ENCODE measurements at regions not wholly inside any gene's neighbourhood (a gene's known extent, or its start where the extent isn't known, plus 50 kb on each side); places are given as distances from the start of the nearest gene placed in this dataset.
"Not testable (repeated sequence)": the region's sequence is repeated elsewhere in the genome, so short reads cannot be mapped to it uniquely, and the experiment has no call there.

- Mint-ChIP-seq H3K36me3 (no peaks in the 10 kb centered on the region), H3K27me3 (peaks cover 7 to 8% of the 10 kb centered on the region in 2 donors), H3K4me3 (no peak overlapping the region), H3K27ac (no peak overlapping the region), H3K4me1 (no peaks in the 10 kb centered on the region), H3K9me3 (no peaks in the 10 kb centered on the region)
- CTCF ChIA-PET (ENCODE audit: partially characterized antibody), result no interaction called here
- intact Hi-C loops (cut with micrococcal nuclease), result no loop called here
- Histone ChIP-seq H3K9me3 (ENCODE audit: control insufficient read depth in 1 of 2, low read length in 2 of 2) (no peaks in the 10 kb centered on the region), H3K27ac (ENCODE audit: low read depth, low read length) (no peak overlapping the region), H3K4me1 (ENCODE audit: insufficient read depth, low read length) (no peaks in the 10 kb centered on the region), H3K4me3 (ENCODE audit: low read length in 2 of 2) (no peak overlapping the region), H3K36me3 (ENCODE audit: insufficient read depth, low read length) (no peaks in the 10 kb centered on the region), H3K27me3 (ENCODE audit: insufficient read depth, low read length) (no peaks in the 10 kb centered on the region)
- POLR2A ChIA-PET (ENCODE audit: partially characterized antibody), result no interaction called here
- no peak for DNase-seq
Measured at GRCh38 chr7:96800824-96801223, 91.2 kb upstream of the SEM1 start.

- Histone ChIP-seq H3K27me3 (ENCODE audit: insufficient read depth, low read length) (no peaks in the 10 kb centered on the region), H3K27ac (ENCODE audit: low read depth, low read length) (no peak overlapping the region), H3K4me1 (ENCODE audit: insufficient read depth, low read length) (no peaks in the 10 kb centered on the region), H3K36me3 (ENCODE audit: insufficient read depth, low read length) (no peaks in the 10 kb centered on the region), H3K4me3 (ENCODE audit: low read length in 2 of 2) (no peak overlapping the region), H3K9me3 (ENCODE audit: control insufficient read depth in 1 of 2, low read length in 2 of 2) (no peaks in the 10 kb centered on the region)
- Mint-ChIP-seq H3K27ac (no peak overlapping the region), H3K36me3 (no peaks in the 10 kb centered on the region), H3K4me3 (no peak overlapping the region), H3K27me3 (peaks cover 2 to 8% of the 10 kb centered on the region in 2 donors), H3K4me1 (no peaks in the 10 kb centered on the region), H3K9me3 (peaks cover 0 to 5% (median under 1%) of the 10 kb centered on the region in 8 donors)
- intact Hi-C loops (cut with micrococcal nuclease), result no loop called here
- ChIA-PET POLR2A (ENCODE audit: partially characterized antibody) (no interaction called here), CTCF (ENCODE audit: partially characterized antibody) (no interaction called here)
- DNase-seq, result no peak
Measured at GRCh38 chr7:96819111-96819700, 109.6 kb upstream of the SEM1 start.

DNA sequence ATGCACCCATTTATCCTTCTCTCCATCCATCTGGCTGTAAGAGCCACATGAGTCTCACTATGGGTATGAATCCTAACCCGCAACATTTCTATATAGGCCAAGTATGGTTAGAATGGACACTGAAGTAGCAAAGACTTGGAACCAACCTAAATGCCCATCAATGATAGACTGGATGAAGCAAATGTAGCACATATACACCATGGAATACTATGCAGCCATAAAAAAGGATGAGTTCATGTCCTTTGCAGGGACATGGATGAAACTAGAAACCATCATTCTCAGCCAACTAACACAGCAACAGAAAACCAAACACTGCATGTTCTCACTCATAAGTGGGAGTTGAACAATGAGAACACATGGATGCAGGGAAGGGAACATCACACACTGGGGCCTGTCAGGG is 111.5 kb upstream of the SEM1 start:
- POLR2A ChIA-PET (ENCODE audit: partially characterized antibody); H3K4me3 Mint-ChIP-seq; H3K27ac Mint-ChIP-seq; CTCF ChIA-PET (ENCODE audit: partially characterized antibody); H3K27me3 ChIP-seq (ENCODE audit: insufficient read depth, low read length); H3K27ac ChIP-seq (ENCODE audit: low read depth, low read length); DNase-seq; H3K9me3 Mint-ChIP-seq; H3K9me3 ChIP-seq (ENCODE audit: control insufficient read depth in 1 of 2, low read length in 2 of 2); H3K36me3 ChIP-seq (ENCODE audit: insufficient read depth, low read length); H3K27me3 Mint-ChIP-seq; H3K4me3 ChIP-seq (ENCODE audit: low read length in 2 of 2); H3K4me1 Mint-ChIP-seq; H3K4me1 ChIP-seq (ENCODE audit: insufficient read depth, low read length); intact Hi-C loops (cut with micrococcal nuclease); H3K36me3 Mint-ChIP-seq: not testable (repeated sequence)

DNA sequence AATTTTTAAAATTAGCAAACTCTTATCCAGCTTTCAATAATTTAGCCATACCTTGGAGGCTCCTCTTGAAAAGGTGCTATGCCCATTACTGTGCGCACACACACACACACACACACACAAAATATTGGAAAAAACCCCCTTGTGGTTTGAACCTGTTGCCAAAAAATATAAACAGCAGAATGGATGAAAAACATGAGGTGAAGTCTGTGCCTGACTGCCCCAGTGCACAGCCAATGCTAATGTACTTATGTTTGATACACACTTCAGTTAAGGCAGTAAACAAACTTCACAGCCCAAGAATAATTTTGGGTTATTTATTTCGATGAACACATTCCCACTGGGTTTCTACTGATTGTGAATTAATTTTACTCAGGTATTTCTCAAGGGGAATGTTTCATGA is 113.2 kb upstream of the SEM1 start:
- Histone ChIP-seq H3K36me3 (ENCODE audit: insufficient read depth, low read length) (no peaks in the 10 kb centered on the region), H3K4me3 (ENCODE audit: low read length in 2 of 2) (no peak overlapping the region), H3K9me3 (ENCODE audit: control insufficient read depth in 1 of 2, low read length in 2 of 2) (no peaks in the 10 kb centered on the region), H3K27me3 (ENCODE audit: insufficient read depth, low read length) (no peaks in the 10 kb centered on the region), H3K27ac (ENCODE audit: low read depth, low read length) (no peak overlapping the region), H3K4me1 (ENCODE audit: insufficient read depth, low read length) (no peaks in the 10 kb centered on the region)
- H3K9me3 Mint-ChIP-seq, result peaks cover 0 to 4% (median 0%) of the 10 kb centered on the region in 8 donors
- no peak for DNase-seq
- H3K36me3 Mint-ChIP-seq, result no peaks in the 10 kb centered on the region
- no peak overlapping the region for H3K27ac Mint-ChIP-seq
- no peaks in the 10 kb centered on the region for H3K4me1 Mint-ChIP-seq
- intact Hi-C loops (cut with micrococcal nuclease), result no loop called here
- CTCF ChIA-PET (ENCODE audit: partially characterized antibody), result no interaction called here
- H3K27me3 Mint-ChIP-seq, result peaks cover 10 to 12% of the 10 kb centered on the region in 2 donors
- no peak overlapping the region for H3K4me3 Mint-ChIP-seq
- POLR2A ChIA-PET (ENCODE audit: partially characterized antibody), result no interaction called here

- H3K27ac Mint-ChIP-seq, result no peak overlapping the region
- CTCF ChIA-PET (ENCODE audit: partially characterized antibody), result no interaction called here
- no peaks in the 10 kb centered on the region for H3K36me3 Mint-ChIP-seq
- Histone ChIP-seq H3K9me3 (ENCODE audit: control insufficient read depth in 1 of 2, low read length in 2 of 2) (no peaks in the 10 kb centered on the region), H3K27me3 (ENCODE audit: insufficient read depth, low read length) (no peaks in the 10 kb centered on the region), H3K4me3 (ENCODE audit: low read length in 2 of 2) (no peak overlapping the region), H3K4me1 (ENCODE audit: insufficient read depth, low read length) (no peaks in the 10 kb centered on the region), H3K36me3 (ENCODE audit: insufficient read depth, low read length) (no peaks in the 10 kb centered on the region), H3K27ac (ENCODE audit: low read depth, low read length) (no peak overlapping the region)
- intact Hi-C loops (cut with micrococcal nuclease), result no loop called here
- H3K27me3 Mint-ChIP-seq, result peaks cover 11 to 12% of the 10 kb centered on the region in 2 donors
- no peak overlapping the region for H3K4me3 Mint-ChIP-seq
- H3K9me3 Mint-ChIP-seq, result peaks cover 0 to 4% (median 0%) of the 10 kb centered on the region in 8 donors
- POLR2A ChIA-PET (ENCODE audit: partially characterized antibody), result no interaction called here
- H3K4me1 Mint-ChIP-seq, result no peaks in the 10 kb centered on the region
- no peak for DNase-seq
Measured at GRCh38 chr7:96823274-96823673, 113.6 kb upstream of the SEM1 start.

- no peaks in the 10 kb centered on the region for H3K36me3 ChIP-seq (ENCODE audit: insufficient read depth, low read length)
- ChIA-PET POLR2A (ENCODE audit: partially characterized antibody) (no interaction called here), CTCF (ENCODE audit: partially characterized antibody) (no interaction called here)
- H3K36me3 Mint-ChIP-seq, result no peaks in the 10 kb centered on the region
- H3K4me3 Mint-ChIP-seq, result no peak overlapping the region
- H3K4me1 Mint-ChIP-seq, result no peaks in the 10 kb centered on the region
- H3K4me3 ChIP-seq (ENCODE audit: low read length in 2 of 2), result no peak overlapping the region
- intact Hi-C loops (cut with micrococcal nuclease), result no loop called here
- no peak overlapping the region for H3K27ac Mint-ChIP-seq
- peaks cover 0 to 3% (median 0%) of the 10 kb centered on the region in 8 donors for H3K9me3 Mint-ChIP-seq
- H3K9me3 ChIP-seq (ENCODE audit: control insufficient read depth in 1 of 2, low read length in 2 of 2), result no peaks in the 10 kb centered on the region
- peaks cover 11 to 14% of the 10 kb centered on the region in 2 donors for H3K27me3 Mint-ChIP-seq
- no peak overlapping the region for H3K27ac ChIP-seq (ENCODE audit: low read depth, low read length)
- DNase-seq, result no peak
- H3K27me3 ChIP-seq (ENCODE audit: insufficient read depth, low read length), result no peaks in the 10 kb centered on the region
- no peaks in the 10 kb centered on the region for H3K4me1 ChIP-seq (ENCODE audit: insufficient read depth, low read length)
Measured at GRCh38 chr7:96824686-96825085, 115.0 kb upstream of the SEM1 start.

GRCh38 chr7:96825285-96825684 is 115.6 kb upstream of the SEM1 start:
- no peak for DNase-seq
- H3K36me3 Mint-ChIP-seq, result no peaks in the 10 kb centered on the region
- no peak overlapping the region for H3K27ac ChIP-seq (ENCODE audit: low read depth, low read length)
- no peak overlapping the region for H3K27ac Mint-ChIP-seq
- intact Hi-C loops (cut with micrococcal nuclease), result no loop called here
- H3K9me3 Mint-ChIP-seq, result peaks cover 0 to 3% (median 0%) of the 10 kb centered on the region in 8 donors
- H3K36me3 ChIP-seq (ENCODE audit: insufficient read depth, low read length), result no peaks in the 10 kb centered on the region
- ChIA-PET POLR2A (ENCODE audit: partially characterized antibody) (no interaction called here), CTCF (ENCODE audit: partially characterized antibody) (no interaction called here)
- H3K27me3 Mint-ChIP-seq, result peaks cover 7 to 18% of the 10 kb centered on the region in 2 donors
- no peaks in the 10 kb centered on the region for H3K9me3 ChIP-seq (ENCODE audit: control insufficient read depth in 1 of 2, low read length in 2 of 2)
- H3K4me1 ChIP-seq (ENCODE audit: insufficient read depth, low read length), result no peaks in the 10 kb centered on the region
- H3K4me1 Mint-ChIP-seq, result no peaks in the 10 kb centered on the region
- H3K27me3 ChIP-seq (ENCODE audit: insufficient read depth, low read length), result no peaks in the 10 kb centered on the region
- no peak overlapping the region for H3K4me3 ChIP-seq (ENCODE audit: low read length in 2 of 2)
- H3K4me3 Mint-ChIP-seq, result no peak overlapping the region

DNA sequence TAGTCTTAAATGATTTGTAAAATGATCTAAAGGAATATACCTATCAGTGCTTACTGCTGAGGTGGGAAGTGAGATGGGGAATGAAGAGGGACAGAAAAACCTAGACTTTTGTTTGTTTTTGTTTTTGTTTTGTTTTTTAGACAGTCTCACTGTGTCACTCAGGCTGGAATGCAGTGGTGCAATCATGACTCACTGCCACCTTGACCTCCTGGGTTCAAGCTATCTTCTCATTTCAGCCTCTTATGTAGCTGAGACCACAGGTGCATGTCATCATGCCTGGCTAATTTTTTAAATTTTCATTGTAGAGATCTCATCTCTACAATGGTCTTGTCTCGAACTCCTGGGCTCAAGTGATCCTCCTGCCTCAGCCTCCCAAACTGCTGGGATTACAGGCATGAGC is 116.4 kb upstream of the SEM1 start:
- H3K27me3 Mint-ChIP-seq, result peaks cover 5 to 22% of the 10 kb centered on the region in 2 donors
- POLR2A ChIA-PET (ENCODE audit: partially characterized antibody), result no interaction called here

More for the DNA sequence above, 116.4 kb upstream of the SEM1 start:
- Mint-ChIP-seq H3K36me3 (no peaks in the 10 kb centered on the region), H3K4me1 (no peaks in the 10 kb centered on the region), H3K4me3 (no peak overlapping the region), H3K9me3 (peaks cover 0 to 3% (median 0%) of the 10 kb centered on the region in 8 donors), H3K27ac (no peak overlapping the region)
- CTCF ChIA-PET (ENCODE audit: partially characterized antibody), result no interaction called here
- intact Hi-C loops (cut with micrococcal nuclease), result no loop called here
- no peaks in the 10 kb centered on the region for H3K9me3 ChIP-seq (ENCODE audit: control insufficient read depth in 1 of 2, low read length in 2 of 2)
- no peaks in the 10 kb centered on the region for H3K4me1 ChIP-seq (ENCODE audit: insufficient read depth, low read length)
- H3K27me3 ChIP-seq (ENCODE audit: insufficient read depth, low read length), result no peaks in the 10 kb centered on the region
- no peak overlapping the region for H3K27ac ChIP-seq (ENCODE audit: low read depth, low read length)
- H3K36me3 ChIP-seq (ENCODE audit: insufficient read depth, low read length), result no peaks in the 10 kb centered on the region
- DNase-seq, result no peak
- no peak overlapping the region for H3K4me3 ChIP-seq (ENCODE audit: low read length in 2 of 2)

Data from CD4-positive, alpha-beta memory T cell (primary cell).